HG02763 (cell line): ENCODE measurements at regions not wholly inside any gene's neighbourhood (a gene's known extent, or its start where the extent isn't known, plus 50 kb on each side); places are given as distances from the start of the nearest gene placed in this dataset.
A peak's percentile ranks its signal among the peaks of the same experiment; 100 is the strongest.
"Not testable (repeated sequence)": the region's sequence is repeated elsewhere in the genome, so short reads cannot be mapped to it uniquely, and the experiment has no call there.

Experiments used
- ATAC-seq: cut with Tn5 transposase; IDR thresholded peaks from one replicate; pipeline ENCODE4 v1.9.1; 2021; ENCODE audit warnings: mild to moderate bottlenecking, moderate library complexity; ENCODE audit not compliant: unreplicated experiment

GRCh38 chr20:47865912-47866311 lies 80.6 kb upstream of the SULF2 start:
- no peak for ATAC-seq

GRCh38 chr20:47865451-47865850 lies 80.2 kb upstream of the SULF2 start:
- no peak for ATAC-seq

GRCh38 chr20:47863981-47864380 lies 78.7 kb upstream of the SULF2 start:
- ATAC-seq, result no peak

- ATAC-seq, result no peak
Observed at GRCh38 chr20:47863315-47863965, 78.2 kb upstream of the SULF2 start.

- no peak for ATAC-seq
Observed at GRCh38 chr20:47862574-47863240, 77.4 kb upstream of the SULF2 start.

- ATAC-seq, result no peak
Observed at GRCh38 chr20:47861116-47861515, 75.8 kb upstream of the SULF2 start.

GRCh38 chr20:47860049-47860830 lies 75.0 kb upstream of the SULF2 start:
- ATAC-seq, result no peak

- ATAC-seq, result no peak
Observed at GRCh38 chr20:47859278-47859677, 74.0 kb upstream of the SULF2 start.

- peak; percentile 26 for ATAC-seq
Observed at GRCh38 chr20:47857569-47858464, 72.5 kb upstream of the SULF2 start.

- peak; percentile 55 for ATAC-seq
Observed at GRCh38 chr20:47857187-47857568, 71.9 kb upstream of the SULF2 start.

GRCh38 chr20:47855799-47856198 lies 70.5 kb upstream of the SULF2 start:
- ATAC-seq, result no peak

- ATAC-seq, result no peak
Observed at GRCh38 chr20:47854687-47855212, 69.5 kb upstream of the SULF2 start.

- no peak for ATAC-seq
Observed at GRCh38 chr20:47851774-47852173, 66.5 kb upstream of the SULF2 start.

GRCh38 chr20:47850146-47850545 lies 64.9 kb upstream of the SULF2 start:
- ATAC-seq, result no peak

- no peak for ATAC-seq
Observed at GRCh38 chr20:47849596-47849995, 64.3 kb upstream of the SULF2 start.

- ATAC-seq, result no peak
Observed at GRCh38 chr20:47849006-47849405, 63.7 kb upstream of the SULF2 start.

GRCh38 chr20:47848534-47848933 lies 63.3 kb upstream of the SULF2 start:
- not testable (repeated sequence) for ATAC-seq

GRCh38 chr20:47847884-47848485 lies 62.7 kb upstream of the SULF2 start:
- ATAC-seq, result no peak

- not testable (repeated sequence) for ATAC-seq
Observed at GRCh38 chr20:47847220-47847619, 61.9 kb upstream of the SULF2 start.

- ATAC-seq, result not testable (repeated sequence)
Observed at GRCh38 chr20:47846651-47847050, 61.4 kb upstream of the SULF2 start.
